ENCODE measurements at regions not wholly inside any gene's neighbourhood (a gene's known extent, or its start where the extent isn't known, plus 50 kb on each side); places are given as distances from the start of the nearest gene placed in this dataset.

- TF ChIP-seq CTCF (optimal IDR thresholded peaks at IDR 0.05 in 1 of 3, IDR thresholded peaks at IDR 0.05 in 1 of 3, conservative IDR thresholded peaks at IDR 0.05 in 1 of 3; ENCODE audit: extremely low read depth in 1 of 3, insufficient read depth in 2 of 3, low read length in 3 of 3) (no peak), EZH2 (IDR thresholded peaks at IDR 0.05; ENCODE audit: low read length) (no peak)
These were observed 996.2 kb downstream of the SUCLG1 start for GRCh38 chr2:83462881-83463280.
